Adipocyte (in vitro differentiated cells): ENCODE measurements at regions not wholly inside any gene's neighbourhood (a gene's known extent, or its start where the extent isn't known, plus 50 kb on each side); places are given as distances from the start of the nearest gene placed in this dataset.
"Not testable (repeated sequence)": the region's sequence is repeated elsewhere in the genome, so short reads cannot be mapped to it uniquely, and the experiment has no call there.

Experiments
- DNase-seq: peaks from one replicate; pipeline ENCODE4 v3.0.0-alpha.2; 2015; ENCODE audit warnings: low read depth
- H3K27me3 ChIP-seq: replicated peaks from 2 replicates; pipeline ENCODE4 v1.7.0; 2013; ENCODE audit warnings: mild to moderate bottlenecking, low read length, moderate library complexity; ENCODE audit not compliant: control insufficient read depth, insufficient read depth
- H3K36me3 ChIP-seq: 2 replicates; pipeline ENCODE4 v1.7.0; 2013; ENCODE audit warnings: low read length, mild to moderate bottlenecking, moderate library complexity; ENCODE audit not compliant: control insufficient read depth, insufficient read depth, severe bottlenecking
- H3K4me1 ChIP-seq: 2 replicates; pipeline ENCODE4 v1.7.0; 2013; ENCODE audit warnings: mild to moderate bottlenecking, low read length, moderate library complexity; ENCODE audit not compliant: control insufficient read depth, insufficient read depth
- H3K4me3 ChIP-seq: 2 replicates; pipeline ENCODE4 v1.7.0; 2013; ENCODE audit warnings: mild to moderate bottlenecking, low read length, moderate library complexity
- H3K9ac ChIP-seq: 2 replicates; pipeline ENCODE4 v1.7.0; 2013; ENCODE audit warnings: mild to moderate bottlenecking, low read length, moderate library complexity
- H3K9me3 ChIP-seq: 2 replicates; pipeline ENCODE4 v1.7.0; 2013; ENCODE audit warnings: mild to moderate bottlenecking, low read length, moderate library complexity; ENCODE audit not compliant: control insufficient read depth

GRCh38 chr7:67338545-67338944, 341.9 kb downstream of the TYW1 start:
- not testable (repeated sequence) for H3K4me1 ChIP-seq, H3K4me3 ChIP-seq, H3K9ac ChIP-seq, H3K9me3 ChIP-seq, H3K27me3 ChIP-seq, DNase-seq
- H3K36me3 ChIP-seq = peaks cover 19% of the 10 kb centered on the region

DNA sequence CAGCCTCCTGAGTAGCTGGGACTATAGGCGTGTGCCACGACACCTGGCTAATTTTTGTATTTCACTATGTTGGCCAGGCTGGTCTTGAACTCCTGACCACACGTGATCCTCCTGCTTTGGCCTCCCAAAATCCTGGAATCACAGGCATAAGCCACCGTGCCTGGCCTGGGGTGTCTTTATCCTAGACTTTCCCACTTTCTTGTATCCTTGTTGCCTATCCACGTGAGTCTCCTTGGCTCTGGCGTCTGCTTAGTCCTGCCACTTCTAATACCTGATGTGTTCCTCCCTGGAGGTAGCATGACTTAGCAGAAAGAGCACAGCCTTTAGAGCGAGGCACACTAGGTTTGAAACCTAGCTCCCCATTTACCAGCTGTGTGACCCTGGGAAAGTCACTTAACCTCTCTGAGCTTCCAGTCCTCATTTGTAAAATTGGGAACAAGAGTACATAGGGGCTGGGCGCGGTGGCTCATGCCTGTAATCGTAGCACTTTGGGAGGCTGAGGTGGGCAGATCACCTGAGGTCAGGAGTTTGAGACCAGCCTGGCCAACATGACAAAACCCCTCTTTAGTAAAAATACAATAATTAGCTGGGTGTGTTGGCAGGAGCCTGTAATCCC, 344.6 kb downstream of the TYW1 start:
- DNase-seq = no peak
- Histone ChIP-seq H3K9me3 (peaks cover 8% of the 10 kb centered on the region), H3K4me1 (no peaks in the 10 kb centered on the region)

GRCh38 chr7:67343114-67343513, 346.5 kb downstream of the TYW1 start:
- H3K4me1 ChIP-seq = no peaks in the 10 kb centered on the region
- peaks cover 8% of the 10 kb centered on the region for H3K9me3 ChIP-seq
- peaks cover 23% of the 10 kb centered on the region for H3K36me3 ChIP-seq
- no peak overlapping the region for H3K4me3 ChIP-seq
- H3K27me3 ChIP-seq = no peaks in the 10 kb centered on the region
- H3K9ac ChIP-seq = no peak overlapping the region
- no peak for DNase-seq

More for the DNA sequence above, 344.6 kb downstream of the TYW1 start:
- no peak overlapping the region for H3K4me3 ChIP-seq
- peaks cover 23% of the 10 kb centered on the region for H3K36me3 ChIP-seq
- H3K9ac ChIP-seq = no peak overlapping the region
- no peaks in the 10 kb centered on the region for H3K27me3 ChIP-seq

GRCh38 chr7:67343572-67343971, 346.9 kb downstream of the TYW1 start:
- no peaks in the 10 kb centered on the region for H3K4me1 ChIP-seq
- peaks cover 23% of the 10 kb centered on the region for H3K36me3 ChIP-seq
- H3K9ac ChIP-seq = no peak overlapping the region
- H3K4me3 ChIP-seq = no peak overlapping the region
- no peak for DNase-seq
- H3K9me3 ChIP-seq = peaks cover 8% of the 10 kb centered on the region
- H3K27me3 ChIP-seq = no peaks in the 10 kb centered on the region

GRCh38 chr7:67344481-67345193, 348.0 kb downstream of the TYW1 start:
- H3K27me3 ChIP-seq = no peaks in the 10 kb centered on the region
- peaks cover 8% of the 10 kb centered on the region for H3K9me3 ChIP-seq
- no peak overlapping the region for H3K9ac ChIP-seq
- no peaks in the 10 kb centered on the region for H3K4me1 ChIP-seq
- no peak for DNase-seq
- H3K4me3 ChIP-seq = no peak overlapping the region
- peaks cover 21% of the 10 kb centered on the region for H3K36me3 ChIP-seq

- no peaks in the 10 kb centered on the region for H3K4me1 ChIP-seq
- H3K4me3 ChIP-seq = no peak overlapping the region
- no peak overlapping the region for H3K9ac ChIP-seq
- no peak for DNase-seq
- peaks cover 8% of the 10 kb centered on the region for H3K9me3 ChIP-seq
- no peaks in the 10 kb centered on the region for H3K27me3 ChIP-seq
- H3K36me3 ChIP-seq = peaks cover 15% of the 10 kb centered on the region
Measured at GRCh38 chr7:67346126-67346525, 349.5 kb downstream of the TYW1 start.

DNA sequence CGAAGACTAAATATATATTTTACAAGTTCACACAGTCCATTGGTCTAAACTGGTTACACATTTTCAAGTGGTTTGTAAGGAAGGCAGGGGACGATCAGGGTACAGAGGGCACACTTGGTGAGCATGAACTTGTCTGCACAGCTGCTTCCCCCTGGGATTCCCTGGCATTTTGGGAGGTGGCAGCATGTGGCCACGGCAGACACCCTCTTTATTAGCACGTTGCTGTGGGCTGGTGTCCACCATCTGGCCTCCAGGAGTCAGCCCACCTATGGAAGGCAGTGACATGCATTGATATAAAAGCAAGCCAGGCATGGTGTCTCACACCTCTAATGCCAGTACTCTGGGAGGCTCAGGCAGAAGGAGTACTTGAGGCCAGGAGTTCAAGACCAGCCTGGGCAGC, 350.2 kb downstream of the TYW1 start:
- peaks cover 8% of the 10 kb centered on the region for H3K9me3 ChIP-seq
- no peaks in the 10 kb centered on the region for H3K27me3 ChIP-seq
- DNase-seq = no peak
- H3K4me3 ChIP-seq = no peak overlapping the region
- H3K9ac ChIP-seq = no peak overlapping the region
- H3K4me1 ChIP-seq = no peaks in the 10 kb centered on the region
- peaks cover 9% of the 10 kb centered on the region for H3K36me3 ChIP-seq

- Histone ChIP-seq H3K36me3 (peaks cover 6% of the 10 kb centered on the region), H3K4me1 (no peaks in the 10 kb centered on the region), H3K4me3 (no peak overlapping the region), H3K27me3 (no peaks in the 10 kb centered on the region), H3K9me3 (peaks cover 8% of the 10 kb centered on the region), H3K9ac (no peak overlapping the region)
- DNase-seq = no peak
Measured at GRCh38 chr7:67348171-67348570, 351.5 kb downstream of the TYW1 start.

DNA sequence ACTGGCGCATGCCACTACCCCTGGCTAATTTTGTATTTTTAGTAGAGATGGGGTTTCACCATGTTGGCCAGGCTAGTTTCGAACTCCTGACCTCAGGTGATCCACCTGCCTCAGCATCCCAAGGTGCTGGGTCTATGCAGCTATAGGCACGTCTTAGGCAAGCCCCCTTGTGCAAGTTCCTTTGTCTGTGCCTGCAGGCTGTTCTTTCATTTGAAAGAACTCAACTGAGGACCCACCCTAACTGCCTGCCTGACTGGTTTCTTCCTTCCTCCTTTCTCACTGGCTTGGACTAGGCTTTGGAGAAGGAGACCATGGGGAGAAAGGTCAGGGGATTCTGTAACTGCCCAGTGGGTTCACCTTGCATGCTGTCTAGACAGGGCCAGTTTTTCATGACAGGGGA, 361.0 kb downstream of the TYW1 start:
- H3K27me3 ChIP-seq, H3K9ac ChIP-seq, DNase-seq, H3K4me3 ChIP-seq, H3K4me1 ChIP-seq, H3K36me3 ChIP-seq: not testable (repeated sequence)
- peaks cover 11% of the 10 kb centered on the region for H3K9me3 ChIP-seq

- not testable (repeated sequence) for H3K4me3 ChIP-seq, H3K27me3 ChIP-seq, H3K36me3 ChIP-seq, H3K9ac ChIP-seq, DNase-seq, H3K4me1 ChIP-seq
- peaks cover 11% of the 10 kb centered on the region for H3K9me3 ChIP-seq
Measured at GRCh38 chr7:67358316-67358715, 361.7 kb downstream of the TYW1 start.

DNA sequence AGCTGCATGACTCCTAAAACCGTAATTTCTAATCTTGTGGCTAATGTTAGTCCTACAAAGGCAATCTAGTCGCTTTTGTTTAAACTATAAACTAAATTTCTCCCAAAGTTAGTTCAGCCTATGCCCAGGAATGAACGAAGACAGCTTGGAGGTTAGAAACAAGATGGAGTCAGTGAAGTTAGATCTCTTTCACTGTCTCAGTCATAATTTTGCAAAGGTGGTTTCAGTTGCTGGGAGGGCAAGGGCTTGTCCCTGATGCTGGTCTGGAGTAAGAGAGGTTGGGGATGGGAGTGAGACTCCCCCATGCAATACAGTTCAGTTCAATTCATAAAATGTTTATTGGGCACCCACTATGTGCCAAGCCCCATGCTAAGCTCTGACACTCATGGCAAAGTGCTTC, 362.1 kb downstream of the TYW1 start:
- H3K4me3 ChIP-seq, DNase-seq, H3K27me3 ChIP-seq, H3K4me1 ChIP-seq, H3K9ac ChIP-seq, H3K36me3 ChIP-seq: not testable (repeated sequence)
- peaks cover 11% of the 10 kb centered on the region for H3K9me3 ChIP-seq

DNA sequence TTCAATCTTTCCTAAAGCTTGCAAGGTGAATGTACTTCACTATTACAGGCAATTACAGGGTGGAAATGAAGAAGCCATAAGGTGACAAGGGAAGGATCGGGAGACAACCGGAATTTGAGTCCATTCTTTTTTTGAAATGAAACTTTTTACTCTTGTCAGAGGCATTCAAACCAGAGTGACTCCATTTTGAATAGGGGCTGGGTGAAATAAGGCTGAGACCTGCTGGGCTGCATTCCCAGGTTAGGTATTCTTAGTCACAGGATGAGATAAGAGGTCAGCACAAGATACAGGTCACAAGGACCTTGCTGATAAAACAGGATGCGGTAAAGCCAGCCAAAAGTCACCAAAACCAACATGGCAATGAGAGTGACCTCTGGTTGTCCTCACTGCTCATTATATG, 363.3 kb downstream of the TYW1 start:
- Histone ChIP-seq H3K9me3 (peaks cover 11% of the 10 kb centered on the region), H3K9ac (no peak overlapping the region)
- no peak for DNase-seq

More for the DNA sequence above, 363.3 kb downstream of the TYW1 start:
- H3K4me3 ChIP-seq = no peak overlapping the region
- H3K36me3 ChIP-seq = no peaks in the 10 kb centered on the region
- H3K27me3 ChIP-seq = no peaks in the 10 kb centered on the region
- H3K4me1 ChIP-seq = no peaks in the 10 kb centered on the region
